ES-I3 (cell line): ENCODE measurements at regions not wholly inside any gene's neighbourhood (a gene's known extent, or its start where the extent isn't known, plus 50 kb on each side); places are given as distances from the start of the nearest gene placed in this dataset.

Experiments used
- H3K36me3 ChIP-seq: 2 replicates; pipeline ENCODE4 v1.6.1; 2013; ENCODE audit warnings: mild to moderate bottlenecking, low read length, control low read depth, moderate library complexity; ENCODE audit not compliant: insufficient read depth
- H3K4me1 ChIP-seq: 2 replicates; pipeline ENCODE4 v1.6.1; 2013; ENCODE audit warnings: mild to moderate bottlenecking, control low read depth, low read length; ENCODE audit not compliant: insufficient read depth
- H3K9ac ChIP-seq: 2 replicates; pipeline ENCODE4 v1.6.1; 2013; ENCODE audit warnings: low read depth, mild to moderate bottlenecking, low read length, moderate library complexity
- H3K9me3 ChIP-seq: 2 replicates; pipeline ENCODE4 v1.6.1; 2013; ENCODE audit warnings: mild to moderate bottlenecking, low read length, moderate library complexity; ENCODE audit not compliant: control insufficient read depth, insufficient read depth

DNA sequence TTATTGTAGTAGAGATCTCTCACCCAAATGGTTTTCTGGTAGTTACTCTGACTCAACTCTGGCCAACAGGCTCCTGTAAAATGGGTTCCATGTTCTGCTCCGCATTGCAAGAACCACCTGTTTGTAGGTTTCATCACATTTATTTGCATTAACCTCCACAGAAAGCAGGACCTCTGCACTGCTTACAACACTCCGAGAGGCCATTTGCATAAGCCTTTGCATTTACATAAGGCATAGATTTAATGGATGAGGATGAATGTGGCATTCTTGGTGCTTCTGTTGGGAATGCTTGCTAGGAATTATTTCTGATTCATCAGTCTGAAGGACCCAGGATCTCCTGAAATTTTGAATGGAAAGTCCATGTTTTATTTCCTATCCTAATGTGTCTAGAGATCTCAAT lies 320.1 kb downstream of the ZNF621 start:
- H3K9ac ChIP-seq = no peak overlapping the region
- no peaks in the 10 kb centered on the region for H3K9me3 ChIP-seq
- no peaks in the 10 kb centered on the region for H3K36me3 ChIP-seq
- peaks cover 29% of the 10 kb centered on the region for H3K4me1 ChIP-seq

DNA sequence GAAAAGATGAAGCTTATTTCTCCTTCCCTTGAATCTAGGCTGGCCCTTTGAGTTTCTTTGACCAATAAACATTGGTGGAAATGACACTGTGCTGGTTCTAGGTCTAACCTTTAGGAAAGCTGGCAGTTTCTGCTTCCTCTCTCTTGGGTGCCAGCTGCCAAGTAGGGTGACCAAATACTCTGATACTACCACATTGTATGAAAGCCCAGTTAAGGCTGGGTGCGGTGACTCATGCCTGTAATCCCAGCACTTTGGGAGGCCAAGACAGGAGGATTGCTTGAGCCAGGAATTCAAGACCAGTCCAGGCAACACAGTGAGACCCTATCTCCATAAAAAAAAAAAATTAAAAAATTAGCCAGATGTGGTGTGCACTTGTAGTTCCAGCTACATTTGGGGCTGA lies 320.7 kb downstream of the ZNF621 start:
- Histone ChIP-seq H3K36me3 (no peaks in the 10 kb centered on the region), H3K4me1 (peaks cover 29% of the 10 kb centered on the region), H3K9me3 (no peaks in the 10 kb centered on the region), H3K9ac (no peak overlapping the region)

DNA sequence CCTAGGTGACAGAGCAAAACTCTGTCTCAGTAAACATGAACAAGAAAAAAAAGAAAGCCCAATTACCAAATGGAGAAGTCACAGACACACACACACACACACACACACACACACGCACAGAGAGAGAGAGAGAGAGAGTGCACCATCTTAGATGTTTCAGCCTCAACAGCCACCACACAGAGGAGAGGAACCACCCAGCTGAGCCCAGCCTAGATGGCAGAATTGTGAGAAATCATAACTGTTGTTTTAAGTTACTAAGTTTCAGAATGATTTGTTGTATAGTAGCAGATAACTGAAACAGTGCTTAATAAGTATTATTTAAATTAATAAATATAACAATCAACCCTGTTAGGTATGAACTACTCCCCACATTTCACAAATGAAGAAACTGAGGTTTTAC lies 321.2 kb downstream of the ZNF621 start:
- Histone ChIP-seq H3K9ac (no peak overlapping the region), H3K4me1 (peaks cover 29% of the 10 kb centered on the region), H3K9me3 (no peaks in the 10 kb centered on the region), H3K36me3 (no peaks in the 10 kb centered on the region)

DNA sequence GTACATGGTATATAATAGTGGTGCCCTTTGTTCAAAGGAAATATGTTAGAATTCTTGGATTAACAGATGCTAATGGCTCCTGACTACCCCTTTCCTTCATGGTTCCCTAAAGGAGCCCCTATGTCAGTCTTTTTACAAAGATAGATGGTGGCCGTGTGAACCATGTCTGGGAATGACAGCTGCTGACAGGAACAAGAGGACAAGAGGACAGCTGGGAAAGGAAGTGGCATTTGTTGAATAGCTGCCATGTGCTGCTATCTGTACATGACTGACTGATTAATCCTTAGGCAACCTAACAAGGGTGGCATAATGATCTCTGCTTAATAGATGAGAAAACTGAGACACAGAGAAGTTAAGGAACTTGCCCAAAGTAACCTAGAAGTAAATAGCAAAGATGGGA lies 321.7 kb downstream of the ZNF621 start:
- Histone ChIP-seq H3K9me3 (no peaks in the 10 kb centered on the region), H3K4me1 (peaks cover 29% of the 10 kb centered on the region), H3K9ac (no peak overlapping the region)

DNA sequence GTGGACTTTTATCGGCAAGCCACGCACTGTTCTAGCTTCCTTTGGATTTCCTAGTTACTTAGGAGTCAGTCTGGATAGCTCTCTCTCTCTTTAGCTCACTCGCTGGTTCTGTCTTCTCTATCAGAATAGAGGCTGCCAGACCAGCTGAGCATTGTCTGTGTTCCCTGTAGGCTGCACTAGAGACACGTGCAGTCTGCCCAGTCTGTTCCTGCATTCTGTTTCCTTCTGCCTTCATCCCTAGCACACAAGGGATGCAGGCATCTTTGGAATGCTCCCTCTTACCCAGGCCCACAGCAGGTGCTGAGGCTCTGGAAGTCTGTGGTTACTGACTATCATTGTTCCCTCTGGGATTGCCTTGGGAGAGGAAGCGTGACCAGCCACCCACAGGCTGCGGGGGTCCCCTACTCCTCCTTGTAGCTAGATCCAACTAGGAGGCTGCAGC lies 322.8 kb downstream of the ZNF621 start:
- peaks cover 29% of the 10 kb centered on the region for H3K4me1 ChIP-seq
- no peaks in the 10 kb centered on the region for H3K9me3 ChIP-seq
- no peak overlapping the region for H3K9ac ChIP-seq
- no peaks in the 10 kb centered on the region for H3K36me3 ChIP-seq

More for the DNA sequence above, 321.7 kb downstream of the ZNF621 start:
- no peaks in the 10 kb centered on the region for H3K36me3 ChIP-seq

DNA sequence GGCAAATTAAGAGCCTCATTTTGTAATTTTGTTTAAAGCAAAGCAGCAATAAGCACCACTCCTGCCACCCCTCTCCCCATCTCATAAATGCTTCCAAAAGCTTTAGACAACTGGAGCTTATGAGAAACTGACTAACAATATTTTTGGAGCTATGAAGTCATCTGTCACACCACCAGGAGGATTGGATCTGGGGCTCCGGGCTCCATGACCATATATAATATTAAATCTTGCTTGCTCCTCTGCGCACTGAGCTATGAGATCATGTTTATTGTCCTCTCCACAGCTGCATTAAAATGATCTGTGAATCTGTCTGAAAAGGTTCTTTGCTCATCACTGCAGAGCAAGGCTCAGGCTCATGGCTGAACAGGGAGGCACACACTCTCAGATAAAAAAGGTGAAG lies 323.7 kb downstream of the ZNF621 start:
- Histone ChIP-seq H3K36me3 (no peaks in the 10 kb centered on the region), H3K4me1 (peaks cover 29% of the 10 kb centered on the region), H3K9ac (no peak overlapping the region), H3K9me3 (no peaks in the 10 kb centered on the region)

DNA sequence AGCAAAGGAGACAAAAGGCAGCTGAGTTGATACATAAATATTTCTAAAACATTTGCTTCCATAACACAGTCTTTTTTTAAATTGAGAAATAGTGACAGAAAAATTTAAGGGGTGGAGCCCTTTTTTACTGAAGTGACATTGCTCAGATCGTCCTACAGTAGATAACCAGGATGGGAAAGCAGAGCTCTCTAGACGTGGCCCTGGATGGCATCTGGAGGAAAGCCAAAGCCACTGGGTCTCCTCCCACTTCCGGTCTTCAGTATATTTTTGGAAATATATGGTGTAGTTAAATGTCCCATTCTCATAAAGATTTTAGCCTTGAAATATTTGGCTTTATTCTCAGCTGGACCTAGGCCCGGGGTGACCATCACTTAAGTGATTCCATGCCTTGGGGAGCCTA lies 326.1 kb downstream of the ZNF621 start:
- Histone ChIP-seq H3K9me3 (no peaks in the 10 kb centered on the region), H3K9ac (no peak overlapping the region), H3K36me3 (no peaks in the 10 kb centered on the region), H3K4me1 (peaks cover 18% of the 10 kb centered on the region)

DNA sequence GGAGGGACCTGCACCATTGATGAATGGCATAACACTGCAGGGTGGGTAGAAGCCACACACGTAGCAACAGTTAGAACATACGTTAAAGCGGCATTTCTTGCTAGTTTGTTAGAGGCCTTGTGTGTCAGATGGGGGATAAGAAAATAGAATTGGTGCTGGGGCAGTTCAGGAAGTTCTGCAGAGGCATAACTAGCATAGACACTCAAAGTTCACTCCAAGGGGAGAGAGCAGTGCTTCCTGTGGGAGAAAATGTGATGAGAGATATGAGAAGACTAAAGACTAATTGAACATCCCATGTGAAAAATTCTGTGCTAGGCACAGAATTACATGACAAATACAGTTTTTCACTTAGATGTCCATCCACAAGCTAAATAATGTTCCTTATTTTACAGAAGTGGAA lies 327.1 kb downstream of the ZNF621 start:
- Histone ChIP-seq H3K36me3 (no peaks in the 10 kb centered on the region), H3K9ac (no peak overlapping the region), H3K4me1 (peaks cover 18% of the 10 kb centered on the region), H3K9me3 (no peaks in the 10 kb centered on the region)

DNA sequence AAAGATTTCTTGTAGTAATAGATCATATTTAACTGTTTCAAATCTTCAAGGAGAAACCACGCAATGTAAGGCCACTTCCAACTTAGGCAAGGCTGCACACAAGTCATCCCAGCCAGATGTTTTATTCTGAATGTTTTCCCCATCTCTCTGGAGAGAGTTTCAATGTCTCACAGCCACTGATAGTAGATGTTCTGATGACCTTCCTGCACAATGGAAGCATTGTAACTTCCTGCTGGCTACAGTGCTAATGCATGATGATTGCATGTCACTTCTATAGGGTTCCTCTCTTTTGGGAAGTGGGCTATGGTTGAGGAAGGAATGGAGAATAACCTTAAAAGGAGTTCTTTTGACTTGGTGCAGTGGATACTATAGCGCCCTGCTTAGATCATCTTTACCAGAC lies 328.0 kb downstream of the ZNF621 start:
- Histone ChIP-seq H3K4me1 (peaks cover 11% of the 10 kb centered on the region; the same call in 1 of the 2 replicates), H3K9ac (no peak overlapping the region), H3K9me3 (no peaks in the 10 kb centered on the region), H3K36me3 (no peaks in the 10 kb centered on the region)

DNA sequence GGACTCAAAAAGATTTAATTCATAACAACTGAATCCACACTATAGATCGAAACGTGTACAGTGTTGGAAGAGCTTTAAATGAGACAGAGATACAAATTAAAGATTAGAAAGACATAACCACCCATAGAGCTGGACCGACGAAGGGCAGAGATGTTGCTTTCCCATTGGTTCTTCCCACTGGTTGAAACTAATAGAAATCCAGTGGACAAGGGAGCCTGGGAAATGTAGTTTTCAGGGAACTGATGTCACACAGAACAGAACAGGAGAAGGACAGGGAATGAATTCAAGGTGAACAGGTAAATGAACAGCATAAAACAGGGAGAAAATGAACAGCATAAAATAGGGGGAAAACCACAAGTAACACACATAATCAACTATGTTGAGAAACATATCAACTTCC lies 328.7 kb downstream of the ZNF621 start:
- Histone ChIP-seq H3K4me1 (peaks cover 4% of the 10 kb centered on the region; the same call in 1 of the 2 replicates), H3K9ac (no peak overlapping the region), H3K36me3 (no peaks in the 10 kb centered on the region)

DNA sequence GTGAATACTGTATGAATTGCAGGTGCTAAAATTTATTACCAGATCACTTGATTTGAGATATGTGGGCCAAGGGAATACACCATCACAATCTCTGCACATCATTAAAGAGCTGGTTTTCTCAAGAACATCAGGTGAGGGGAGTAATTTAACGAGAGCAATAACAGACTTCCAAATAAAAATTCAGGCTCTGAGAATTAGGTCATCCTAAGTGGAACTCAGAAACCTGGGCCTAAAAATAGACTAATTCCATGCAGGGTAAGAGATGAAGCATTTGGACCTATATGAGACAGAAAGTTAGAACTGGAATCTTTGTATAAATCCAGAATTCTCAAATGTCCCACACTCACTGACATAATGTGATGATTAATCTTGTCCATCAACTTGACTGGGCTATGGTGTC lies 331.1 kb downstream of the ZNF621 start:
- Histone ChIP-seq H3K9ac (no peak overlapping the region), H3K4me1 (no peaks in the 10 kb centered on the region), H3K36me3 (no peaks in the 10 kb centered on the region), H3K9me3 (no peaks in the 10 kb centered on the region)

More for the DNA sequence above, 328.7 kb downstream of the ZNF621 start:
- H3K9me3 ChIP-seq = no peaks in the 10 kb centered on the region

DNA sequence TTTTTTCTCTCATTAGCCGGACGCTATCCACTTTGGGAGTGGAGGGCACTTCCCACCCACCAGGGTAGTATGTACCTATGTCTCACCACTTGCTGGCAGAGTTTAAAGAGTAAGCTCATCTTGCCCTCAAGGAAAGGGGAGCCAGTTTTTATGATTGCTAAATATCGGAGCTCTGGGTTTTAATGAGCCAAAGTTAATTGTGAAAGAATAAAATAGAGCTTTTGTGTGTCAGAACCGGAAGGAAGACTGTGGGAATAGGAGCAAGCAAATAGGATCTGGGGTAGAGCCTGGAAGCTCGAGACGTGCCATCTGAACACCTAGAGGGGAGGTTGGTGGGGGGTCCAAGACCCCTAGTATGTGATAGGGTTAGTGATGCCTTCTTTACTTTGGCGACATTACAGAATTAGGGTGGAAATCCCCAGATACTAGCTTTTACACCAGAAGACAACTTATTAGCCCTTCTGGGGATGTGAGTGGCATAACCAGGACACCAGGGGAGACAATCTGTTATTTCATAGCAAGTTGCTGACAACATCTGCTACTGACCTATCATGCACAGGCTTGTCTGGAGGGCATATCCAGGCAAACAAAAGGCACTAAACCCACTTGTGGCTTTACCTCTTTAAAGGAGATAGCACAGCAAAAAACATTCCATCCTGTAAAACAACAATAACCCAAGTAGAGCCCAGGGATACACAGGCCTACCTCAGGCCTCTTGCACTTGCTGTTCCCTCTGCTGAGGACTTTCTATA lies 333.8 kb downstream of the ZNF621 start:
- Histone ChIP-seq H3K4me1 (no peaks in the 10 kb centered on the region), H3K36me3 (no peaks in the 10 kb centered on the region), H3K9ac (no peak overlapping the region), H3K9me3 (no peaks in the 10 kb centered on the region)

DNA sequence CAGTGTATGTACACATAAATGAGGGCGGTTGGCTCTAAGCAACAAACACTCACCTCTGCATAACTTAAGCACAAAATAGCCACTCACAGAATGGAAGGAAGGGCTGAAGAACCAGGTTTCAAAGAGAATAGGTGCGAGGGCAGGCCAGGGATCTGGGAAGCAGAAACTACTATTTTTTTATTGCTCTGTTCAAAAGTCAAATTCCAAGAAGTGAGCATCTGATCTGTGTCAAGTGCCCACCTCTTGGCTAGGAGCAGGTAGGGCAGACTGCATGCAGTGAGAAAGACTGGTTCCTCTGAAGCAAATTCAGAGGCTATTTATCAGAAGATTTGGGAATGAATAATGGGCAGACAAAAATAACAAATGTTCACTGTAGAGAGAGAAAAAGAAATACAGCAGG lies 336.4 kb upstream of the CTNNB1 start:
- Histone ChIP-seq H3K9me3 (no peaks in the 10 kb centered on the region), H3K4me1 (no peaks in the 10 kb centered on the region), H3K36me3 (no peaks in the 10 kb centered on the region), H3K9ac (no peak overlapping the region)

DNA sequence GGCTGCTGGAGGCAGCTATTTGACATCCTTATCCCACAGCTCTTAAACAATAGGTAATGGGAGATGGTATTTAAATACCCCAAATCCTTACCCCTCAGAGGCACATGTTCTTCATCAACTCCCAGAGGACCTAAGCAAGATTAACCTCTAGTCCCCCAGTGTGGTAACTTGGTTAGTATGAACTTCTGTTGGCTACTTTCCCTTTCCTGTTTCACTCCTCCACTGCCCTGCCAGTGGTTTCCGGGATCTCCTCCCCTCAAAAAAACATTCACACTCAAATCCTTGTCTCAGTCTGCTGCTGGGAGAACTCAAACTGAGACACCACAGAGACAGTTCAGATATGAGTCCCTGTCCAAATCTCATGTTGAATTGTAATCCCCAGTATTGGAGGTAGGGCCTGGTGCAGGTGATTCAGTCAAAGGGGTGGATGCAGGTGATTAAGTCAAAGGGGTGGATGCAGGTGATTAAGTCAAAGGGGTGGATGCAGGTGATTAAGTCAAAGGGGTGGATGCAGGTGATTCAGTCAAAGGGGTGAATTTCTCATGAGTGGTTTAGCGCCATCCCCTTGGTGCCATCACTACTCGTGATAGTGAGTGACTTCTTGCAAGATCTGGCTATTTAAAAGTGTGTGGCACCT lies 335.0 kb upstream of the CTNNB1 start:
- Histone ChIP-seq H3K36me3 (no peaks in the 10 kb centered on the region), H3K4me1 (no peaks in the 10 kb centered on the region), H3K9me3 (no peaks in the 10 kb centered on the region), H3K9ac (no peak overlapping the region)

DNA sequence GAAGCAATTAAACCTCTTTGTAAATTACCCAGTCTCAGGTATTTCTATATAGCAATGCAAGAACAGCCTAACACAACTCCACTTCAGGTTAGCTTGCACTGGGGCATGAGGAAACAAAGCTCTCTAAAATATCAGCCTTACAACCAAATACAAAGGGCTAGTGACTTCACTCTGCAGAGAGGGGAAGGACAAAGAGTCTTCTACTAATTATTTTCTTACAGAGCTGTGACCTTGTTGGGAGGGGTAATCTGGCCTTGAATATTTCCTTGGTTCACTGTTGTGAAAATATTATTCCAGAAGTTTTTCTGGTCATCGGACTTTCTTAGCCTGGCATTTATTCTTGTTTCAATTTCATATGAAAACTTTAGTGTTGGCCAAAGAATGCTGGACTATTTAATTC lies 334.4 kb upstream of the CTNNB1 start:
- Histone ChIP-seq H3K4me1 (no peaks in the 10 kb centered on the region), H3K9me3 (no peaks in the 10 kb centered on the region), H3K36me3 (no peaks in the 10 kb centered on the region), H3K9ac (no peak overlapping the region)
